ENCODE measurements at regions not wholly inside any gene's neighbourhood (a gene's known extent, or its start where the extent isn't known, plus 50 kb on each side); places are given as distances from the start of the nearest gene placed in this dataset.

GRCh38 chr15:94858920-94859319 lies 627.6 kb downstream of the MCTP2 start:
- TF ChIP-seq POLR2AphosphoS5 (IDR thresholded peaks at IDR 0.05; ENCODE audit: low read depth, low read length) (no peak), MAX (IDR thresholded peaks at IDR 0.05; ENCODE audit: low read depth) (no peak), YY1 (IDR thresholded peaks at IDR 0.05; ENCODE audit: low read depth) (no peak), RFX5 (IDR thresholded peaks at IDR 0.05; ENCODE audit: low read length) (no peak), CTCF (IDR thresholded peaks at IDR 0.05) (no peak), TAF1 (IDR thresholded peaks at IDR 0.05; ENCODE audit: borderline replicate concordance, low read depth, low read length) (no peak), MXI1 (IDR thresholded peaks at IDR 0.05; ENCODE audit: low read depth, low read length) (no peak), RXRA (IDR thresholded peaks at IDR 0.05; ENCODE audit: borderline replicate concordance, low read depth) (no peak), USF2 (IDR thresholded peaks at IDR 0.05; ENCODE audit: borderline replicate concordance, low read depth, low read length) (no peak), NFIC (IDR thresholded peaks at IDR 0.05; ENCODE audit: borderline replicate concordance) (no peak), TEAD4 (IDR thresholded peaks at IDR 0.05; ENCODE audit: borderline replicate concordance, insufficient read depth) (no peak), ELF1 (IDR thresholded peaks at IDR 0.05) (no peak), SMC3 (IDR thresholded peaks at IDR 0.05; ENCODE audit: low read depth, low read length) (no peak), USF1 (IDR thresholded peaks at IDR 0.05; ENCODE audit: borderline replicate concordance, low read depth) (no peak)
